ENCODE measurements at regions not wholly inside any gene's neighbourhood (a gene's known extent, or its start where the extent isn't known, plus 50 kb on each side); places are given as distances from the start of the nearest gene placed in this dataset.
"Not testable (repeated sequence)": the region's sequence is repeated elsewhere in the genome, so short reads cannot be mapped to it uniquely, and the experiment has no call there.

DNA sequence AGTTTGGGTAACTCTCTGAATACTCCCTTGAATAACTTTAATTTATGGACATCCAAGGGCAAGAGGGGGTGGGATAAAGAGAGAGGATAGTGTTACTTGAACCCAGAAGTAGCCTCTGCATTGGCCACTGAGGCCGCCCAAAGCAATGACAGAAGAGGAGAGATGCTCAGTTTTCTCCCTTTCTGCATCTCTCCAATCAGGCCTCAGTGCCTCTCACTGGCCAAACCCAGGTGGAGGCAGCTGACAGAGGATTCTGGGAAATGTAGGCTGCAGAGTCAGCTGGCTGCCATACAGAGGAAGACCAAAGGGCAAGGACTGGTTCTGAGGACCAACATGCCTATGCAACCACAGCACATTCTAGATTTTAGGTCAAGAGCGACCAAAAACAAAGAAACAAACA lies 719.4 kb downstream of the MAT2B start:
- DNase-seq, result no peak

DNA sequence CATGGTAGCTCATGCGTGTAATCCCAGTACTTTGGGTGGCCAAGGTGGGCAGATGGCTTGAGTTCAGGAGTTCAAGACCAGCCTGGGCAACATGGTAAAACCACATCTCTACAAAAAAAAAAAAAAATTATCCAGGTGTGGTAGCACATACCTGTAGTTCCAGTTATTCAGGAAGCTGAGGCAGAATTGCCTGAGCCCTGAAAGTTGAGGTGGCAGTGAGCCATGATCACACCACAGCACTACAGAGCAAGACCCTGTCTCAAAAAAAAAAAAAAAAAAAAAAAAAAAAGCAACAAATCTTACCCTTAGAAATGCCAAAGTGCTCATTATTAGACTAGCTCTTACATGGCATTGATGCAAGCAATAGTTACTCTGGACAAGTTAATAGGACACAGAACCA lies 724.9 kb downstream of the MAT2B start:
- DNase-seq, result no peak

DNA sequence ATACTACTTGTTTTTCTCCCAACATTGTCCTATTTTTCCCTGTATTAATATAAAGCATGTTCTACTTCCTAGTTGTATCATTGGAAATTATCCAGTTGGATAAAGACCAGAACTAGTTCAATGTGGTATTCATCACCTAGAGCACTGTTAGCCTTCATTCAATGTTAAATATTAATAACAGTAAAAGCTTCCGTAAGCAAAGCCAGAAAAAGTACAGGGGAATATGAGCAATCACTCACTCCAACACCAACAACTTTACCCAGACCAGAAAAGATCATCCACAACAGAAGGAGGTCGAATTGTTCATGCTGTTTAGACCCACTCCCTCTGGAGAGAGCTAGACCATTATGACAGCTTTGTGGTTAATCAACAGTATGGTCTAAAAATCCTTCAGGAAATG lies 728.4 kb downstream of the MAT2B start:
- DNase-seq, result no peak

DNA sequence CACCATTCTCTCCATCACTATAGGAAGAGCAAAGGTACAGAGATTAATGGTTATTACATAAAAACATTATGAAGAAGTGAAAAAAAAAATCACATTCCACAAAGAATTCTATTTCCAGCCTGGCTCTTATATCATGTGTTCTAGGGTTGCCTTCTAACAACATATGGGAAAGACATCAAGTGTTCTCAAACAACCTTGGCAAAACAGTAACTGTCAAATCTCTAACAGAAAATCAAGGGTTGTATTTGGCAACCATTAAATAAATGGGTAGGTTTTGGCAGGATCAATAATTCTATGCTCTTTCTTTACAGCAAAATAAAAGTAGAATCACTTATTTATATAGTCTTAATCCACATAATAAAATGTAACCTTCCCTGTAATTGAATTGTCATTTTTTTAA lies 728.9 kb downstream of the MAT2B start:
- DNase-seq, result no peak

DNA sequence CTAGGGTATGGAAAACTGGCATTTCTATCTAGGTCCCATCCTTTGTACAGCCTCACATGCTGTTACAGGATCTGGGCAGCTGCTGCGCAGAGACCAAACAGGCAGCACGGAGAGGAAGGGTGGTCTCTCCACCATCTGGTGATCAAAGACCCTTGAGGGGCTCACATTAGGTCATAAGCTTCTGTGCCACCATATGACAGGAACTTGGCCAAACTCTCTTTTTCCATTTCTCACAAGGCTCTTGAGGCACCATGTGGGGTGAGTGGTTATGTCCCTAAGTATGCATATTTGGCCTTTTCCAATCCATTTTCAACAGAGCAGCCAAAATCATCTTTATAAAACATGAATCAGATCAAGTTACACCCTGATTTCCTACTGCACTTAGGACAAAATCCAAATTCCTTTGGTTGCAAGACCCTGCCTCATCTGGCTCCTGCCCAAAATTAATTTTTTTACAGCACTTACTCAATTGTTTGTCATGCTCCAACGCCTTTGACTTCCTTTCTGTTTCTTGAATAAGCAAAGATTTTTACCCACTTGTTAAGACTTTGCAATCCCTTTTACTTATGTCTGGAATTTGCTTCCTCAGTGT lies 730.0 kb downstream of the MAT2B start:
- DNase-seq, result no peak

DNA sequence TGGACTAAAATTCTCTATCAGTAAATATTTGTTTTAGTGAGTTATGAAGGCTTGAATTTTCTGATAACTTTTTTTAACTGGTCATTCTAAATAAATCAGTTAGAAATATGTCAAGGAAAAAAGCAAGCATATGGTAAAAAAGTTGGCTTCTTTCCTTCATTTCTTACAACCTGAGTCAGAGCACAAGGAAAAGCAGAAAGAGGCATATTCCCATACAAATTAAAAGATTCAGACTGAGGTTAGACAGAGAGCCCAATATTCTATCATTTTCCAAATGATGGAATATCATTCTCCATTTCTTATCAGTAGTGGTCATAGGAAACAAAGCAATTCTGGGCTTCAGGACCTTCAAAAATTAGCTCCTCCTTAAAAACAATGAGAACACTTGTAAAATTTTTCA lies 732.1 kb downstream of the MAT2B start:
- DNase-seq, result no peak

DNA sequence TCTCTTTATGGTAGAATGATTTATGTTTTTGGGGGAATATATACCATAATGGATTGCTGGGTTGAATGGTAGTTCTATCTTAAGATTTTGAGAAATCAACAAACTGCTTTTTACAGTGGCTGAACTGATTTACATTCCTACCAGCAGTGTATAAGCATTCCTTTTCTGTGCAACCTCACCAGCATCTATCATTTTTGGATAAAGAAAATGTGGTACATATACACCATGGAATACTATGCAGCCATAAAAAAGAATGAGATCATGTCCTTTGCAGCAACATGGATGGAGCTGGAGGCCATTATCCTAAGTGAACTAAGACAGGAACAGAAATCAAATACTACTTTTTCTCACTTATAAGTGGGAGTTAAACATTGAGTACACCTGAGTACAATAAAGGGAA lies 746.4 kb downstream of the MAT2B start:
- DNase-seq, result not testable (repeated sequence)

DNA sequence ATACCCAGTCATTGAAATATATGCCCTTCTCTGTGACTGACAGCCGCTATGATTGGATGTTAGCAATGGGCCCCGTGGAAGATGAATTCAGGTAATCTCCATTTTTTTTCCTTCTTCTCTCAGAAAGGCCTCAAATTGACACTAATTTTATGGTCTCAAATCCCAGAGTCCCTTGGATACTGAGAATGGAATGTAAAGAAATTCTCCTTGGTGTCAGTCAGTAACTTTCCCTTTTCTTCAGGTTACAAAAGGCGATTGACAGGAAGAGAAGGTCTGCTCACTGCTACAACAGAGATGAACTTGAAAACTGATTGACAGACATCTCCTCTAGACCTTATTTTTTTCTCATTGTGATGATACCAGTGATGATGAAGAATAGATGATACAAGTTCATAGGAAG lies 748.3 kb downstream of the MAT2B start:
- DNase-seq, result no peak

DNA sequence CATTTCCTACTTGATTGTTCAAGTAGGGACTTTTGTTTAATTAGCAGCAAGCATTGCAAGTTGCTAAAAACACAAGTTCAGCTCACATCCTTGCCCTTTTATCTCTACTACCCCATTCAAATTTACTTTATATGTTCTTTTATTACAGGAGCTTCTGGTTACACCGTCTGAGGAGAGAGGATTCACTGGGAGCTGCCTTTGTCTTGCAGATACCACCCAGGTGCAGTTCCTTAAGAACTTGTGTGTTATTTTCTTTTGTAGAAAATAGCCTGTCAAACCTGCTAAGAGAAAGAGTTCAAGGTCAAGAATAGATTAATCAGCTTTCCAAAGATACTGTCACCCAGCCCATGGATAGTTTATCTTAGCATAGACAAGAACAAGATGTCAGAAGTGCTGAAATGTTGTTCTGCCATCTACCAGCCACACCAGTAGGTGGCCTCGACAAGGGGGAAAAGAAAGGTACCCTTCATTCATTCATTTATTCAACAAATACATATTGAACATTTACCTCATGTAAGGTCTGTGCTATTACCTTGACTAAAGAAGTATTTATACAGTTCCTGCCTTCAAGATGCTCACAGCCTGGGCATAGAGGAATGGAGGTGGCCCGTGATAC lies 750.3 kb downstream of the MAT2B start:
- DNase-seq, result no peak

DNA sequence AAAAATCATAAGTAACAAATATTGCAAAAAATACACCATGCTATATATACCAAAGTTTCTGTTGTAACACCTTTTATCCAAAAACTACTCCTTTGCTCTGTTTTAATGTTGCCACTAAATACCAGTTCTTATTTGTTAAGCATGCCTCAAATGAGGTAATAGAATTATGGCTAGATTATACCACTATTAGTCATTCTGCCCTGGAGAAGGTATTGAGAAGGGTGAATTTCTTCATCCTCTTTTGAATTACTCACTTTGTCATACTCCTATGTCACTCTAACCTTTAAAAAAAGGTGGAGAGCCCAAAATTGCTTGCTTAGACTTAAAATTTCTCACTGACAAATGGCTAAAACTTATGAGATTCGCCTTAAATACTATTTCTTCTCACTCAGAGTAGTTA lies 750.9 kb downstream of the MAT2B start:
- no peak for DNase-seq

DNA sequence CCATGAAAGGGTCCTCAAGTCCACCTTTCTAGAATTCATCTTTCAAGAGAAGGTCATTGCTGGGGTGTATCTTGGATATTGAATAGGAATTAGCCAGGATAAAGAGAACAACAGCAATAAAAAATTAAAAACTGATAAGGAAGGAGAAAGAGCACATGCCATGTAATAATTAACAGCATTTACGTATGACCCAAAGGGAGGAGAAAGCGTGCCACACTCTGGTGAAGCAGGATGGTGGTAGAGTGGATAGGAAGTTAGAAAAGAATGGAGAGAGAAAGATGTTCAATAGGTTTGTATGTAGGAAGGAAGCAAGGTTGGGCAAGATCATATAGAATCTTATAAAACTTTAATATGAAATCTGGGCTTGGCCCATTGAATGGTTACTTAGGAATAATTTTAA lies 751.5 kb downstream of the MAT2B start:
- no peak for DNase-seq

DNA sequence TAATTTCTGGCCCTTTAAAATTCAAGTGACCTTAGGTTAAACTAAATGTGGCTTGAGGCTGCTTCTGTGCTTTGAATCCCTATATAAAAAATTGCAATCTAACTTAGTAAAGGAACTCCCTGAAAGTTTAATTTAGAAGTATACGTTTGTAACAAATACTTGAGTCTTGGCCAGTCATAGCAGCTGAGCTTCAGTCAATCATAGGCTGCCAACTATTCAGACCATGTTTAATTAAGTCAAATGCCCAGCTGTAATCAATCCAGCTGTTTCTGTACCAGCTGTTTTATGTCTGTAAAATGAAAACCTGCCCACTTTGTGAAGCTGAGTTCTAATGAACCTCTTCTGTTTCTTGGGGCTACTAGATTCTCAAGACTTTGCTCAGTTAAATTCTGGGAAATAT lies 760.1 kb downstream of the MAT2B start:
- DNase-seq, result no peak

DNA sequence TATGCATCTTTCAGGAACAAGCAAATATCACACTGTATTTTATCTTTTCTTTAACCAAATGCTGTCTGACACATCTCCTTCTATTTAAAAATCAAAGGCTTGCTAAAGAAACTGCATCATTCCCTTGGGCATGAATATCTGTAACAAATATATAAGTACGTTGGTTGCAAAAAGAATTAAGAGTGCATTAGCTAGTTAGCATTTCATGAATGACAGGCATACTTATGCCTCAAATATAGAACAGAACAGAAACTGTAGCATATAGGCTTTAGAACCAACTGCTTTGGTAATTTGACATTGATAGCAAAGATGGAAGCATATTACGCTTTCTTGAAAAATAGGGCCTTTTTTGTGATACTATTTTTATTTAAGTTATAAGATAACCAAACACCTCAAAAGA lies 761.2 kb downstream of the MAT2B start:
- DNase-seq, result no peak

DNA sequence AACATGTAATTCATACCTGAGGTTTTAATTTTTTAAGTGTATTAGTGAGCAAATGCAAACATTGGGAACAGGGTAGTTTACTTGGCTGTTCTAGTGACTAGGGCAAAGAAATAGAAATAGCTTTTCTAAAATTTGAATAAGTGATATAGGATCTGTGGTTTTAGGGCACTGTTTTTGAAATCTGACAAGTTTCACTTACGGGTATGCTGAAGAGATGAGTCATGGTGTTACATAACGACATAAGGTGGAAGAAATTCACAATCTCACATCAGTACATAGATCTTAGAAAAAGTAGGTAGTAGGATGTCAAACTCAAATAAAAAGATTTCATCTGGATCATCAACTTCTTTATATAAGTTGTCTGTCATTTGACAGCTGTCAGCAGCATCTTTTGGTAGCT lies 772.3 kb downstream of the MAT2B start:
- DNase-seq, result no peak

DNA sequence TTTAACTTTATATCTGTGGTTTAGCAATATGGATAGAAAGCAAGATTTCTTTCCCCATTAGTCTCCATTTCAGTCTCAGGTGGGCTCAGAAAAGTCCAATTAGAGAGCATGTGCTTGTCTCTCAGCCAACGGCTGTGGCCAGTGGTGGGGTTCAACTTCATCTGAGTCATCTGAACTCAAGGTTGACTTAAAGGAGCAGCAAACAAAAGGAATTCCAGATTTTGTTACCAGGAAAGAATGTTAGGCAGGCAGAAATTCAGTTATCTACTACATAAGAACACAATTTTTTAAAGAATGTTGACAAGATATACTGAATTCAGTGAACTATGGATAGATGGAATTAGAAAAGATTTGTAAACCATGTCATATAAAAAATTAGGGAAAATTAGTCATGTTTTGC lies 784.1 kb downstream of the MAT2B start:
- DNase-seq, result no peak

DNA sequence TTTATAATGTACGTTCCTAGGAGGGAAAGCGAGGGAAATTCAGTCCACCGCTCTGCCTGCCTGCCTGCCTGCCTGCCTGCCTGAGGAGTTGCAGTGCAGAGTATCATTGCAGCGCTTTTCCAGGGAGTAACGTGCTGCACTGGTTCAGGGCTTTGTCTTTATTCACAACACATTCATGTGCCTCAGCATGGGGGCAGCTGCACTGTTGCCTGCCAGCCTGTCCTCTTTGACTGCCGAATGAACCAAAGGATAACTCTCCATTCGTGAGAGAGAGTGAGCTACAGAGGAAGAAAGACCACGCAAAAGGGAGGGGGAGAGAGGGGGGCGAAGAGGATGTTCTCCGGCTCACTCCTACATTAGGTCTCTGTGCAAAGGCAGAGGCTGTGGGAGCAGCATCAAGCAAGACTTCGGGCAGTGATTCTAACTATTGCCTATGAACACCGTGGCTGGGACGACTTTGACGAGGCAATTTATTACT lies 791.2 kb downstream of the MAT2B start:
- DNase-seq, result no peak

DNA sequence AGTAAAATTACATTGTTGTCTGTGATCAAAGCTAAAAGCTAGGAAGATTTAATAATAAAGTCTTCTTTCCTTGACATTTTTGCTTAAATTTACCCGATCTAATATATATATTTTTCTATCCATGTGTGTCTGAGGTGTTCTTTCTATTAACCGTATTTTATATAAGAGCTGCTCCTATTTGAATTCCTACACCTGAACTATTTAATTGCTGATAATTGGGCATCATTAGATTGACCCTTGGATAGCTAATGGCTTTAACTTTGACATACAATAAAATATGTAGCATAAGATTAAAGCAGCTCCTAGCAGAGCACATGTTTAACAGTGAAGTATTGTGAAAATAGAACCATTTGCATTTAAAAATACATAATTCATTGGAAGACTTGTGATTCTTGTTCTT lies 792.7 kb downstream of the MAT2B start:
- DNase-seq, result no peak

DNA sequence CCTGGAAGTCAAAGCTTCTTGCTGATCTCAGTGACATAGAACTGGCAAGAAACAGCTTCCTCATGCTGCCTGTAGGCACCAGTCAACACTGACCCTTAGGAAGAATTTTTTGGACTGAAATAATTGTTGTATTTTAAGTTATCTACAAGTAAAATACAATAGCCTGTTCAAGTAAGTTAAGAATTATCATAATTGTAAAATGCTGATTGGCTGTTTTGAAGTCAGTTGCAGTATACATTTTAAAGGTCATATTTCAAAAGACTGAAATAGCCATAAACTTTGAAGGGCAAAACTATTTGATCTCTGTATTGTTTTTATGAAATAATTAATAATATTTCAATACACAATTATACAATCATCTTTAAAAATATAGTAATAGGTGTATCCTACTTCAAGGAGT lies 794.9 kb downstream of the MAT2B start:
- DNase-seq, result no peak

DNA sequence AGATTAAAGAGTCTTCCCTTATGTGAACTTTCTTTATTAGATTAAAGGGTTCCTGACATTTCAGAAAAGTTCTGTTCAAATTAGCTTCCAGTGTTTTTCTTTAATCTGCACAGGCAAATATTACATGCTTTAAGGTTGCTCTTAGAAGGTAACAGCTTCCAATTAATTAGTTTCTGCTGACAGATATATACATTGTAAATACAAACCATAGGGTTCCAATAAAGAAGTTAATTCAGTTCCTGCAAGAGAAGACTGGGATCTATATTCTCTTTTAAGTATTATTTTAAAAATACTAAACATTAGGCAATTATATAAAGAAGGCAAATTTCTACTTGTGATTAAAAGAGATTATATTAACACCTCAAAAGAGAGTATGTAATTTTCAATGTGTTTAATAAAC lies 795.7 kb downstream of the MAT2B start:
- no peak for DNase-seq

DNA sequence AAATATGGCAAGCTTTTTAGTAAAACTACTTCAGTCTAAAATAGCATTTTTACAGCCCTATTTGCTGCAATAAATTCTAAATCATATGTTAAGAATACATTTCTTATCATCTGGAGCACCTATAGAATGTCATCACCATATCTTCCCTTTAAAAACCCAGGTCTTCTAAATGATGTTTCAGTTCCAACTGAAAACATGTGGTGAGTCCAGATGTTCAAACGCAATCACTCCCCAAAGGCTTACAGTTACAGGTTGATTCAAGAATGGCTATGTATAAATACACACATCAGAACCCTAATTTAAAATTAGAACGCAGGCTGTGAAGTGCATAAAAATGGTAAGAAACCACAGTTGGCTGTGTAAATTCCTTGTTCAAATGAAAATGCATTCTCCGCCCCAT lies 796.3 kb downstream of the MAT2B start:
- no peak for DNase-seq

DNA sequence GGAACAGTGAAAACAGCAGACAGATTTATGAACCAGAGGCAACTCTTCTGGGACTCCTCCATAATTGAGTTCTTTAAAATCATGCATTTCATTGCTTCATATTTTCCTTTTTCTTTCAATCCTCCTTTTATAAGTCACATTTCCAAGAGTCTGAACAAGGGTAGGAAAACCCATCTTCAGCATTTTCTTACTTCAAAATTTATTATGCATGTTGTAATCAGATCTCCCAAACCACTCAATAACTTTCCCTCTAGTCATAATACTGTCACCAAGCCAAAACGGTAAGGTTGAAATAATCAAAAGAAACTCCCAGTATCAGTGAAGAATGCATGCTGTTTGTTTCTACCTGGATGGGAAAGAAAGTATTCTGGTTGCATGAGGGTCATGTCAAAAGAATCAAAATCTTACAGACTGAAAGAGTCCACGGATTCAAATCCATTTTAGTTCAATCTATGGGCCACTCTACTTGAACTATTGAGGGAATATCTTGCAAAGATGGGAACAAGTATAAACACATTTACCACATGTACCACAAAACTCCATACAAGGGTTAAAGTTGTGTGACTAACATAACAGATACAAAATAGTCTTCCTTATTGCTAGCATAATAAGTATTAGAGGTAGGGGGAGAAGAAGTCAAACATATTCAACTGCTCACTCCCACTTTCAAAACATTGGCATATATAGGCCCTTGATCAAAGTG lies 797.3 kb downstream of the MAT2B start:
- DNase-seq, result no peak

DNA sequence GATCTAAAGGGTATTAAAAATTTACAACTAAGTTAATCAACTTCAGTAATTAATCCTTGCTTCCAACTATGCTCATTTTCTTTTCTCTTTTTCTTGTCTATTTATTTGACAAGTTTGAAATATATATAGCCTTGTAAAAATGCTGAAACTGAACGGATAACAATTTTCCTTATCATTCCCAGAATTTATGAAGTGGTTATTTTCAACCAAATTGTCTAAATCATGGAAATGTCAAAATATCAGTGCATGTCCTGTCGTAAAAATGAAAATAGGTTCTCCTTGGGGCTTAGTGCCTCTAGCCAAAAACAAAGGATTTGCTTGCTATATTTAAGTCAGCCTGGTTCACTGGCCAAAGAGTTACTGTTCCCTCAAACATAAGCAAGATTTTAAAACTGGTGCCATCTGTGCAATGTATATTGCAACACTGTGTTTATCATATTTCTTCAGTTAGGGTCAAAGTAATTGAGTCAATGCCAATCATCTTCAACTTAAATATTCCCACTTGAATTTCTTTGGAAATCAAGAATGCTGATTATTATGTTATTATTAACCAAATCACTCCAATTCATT lies 798.3 kb downstream of the MAT2B start:
- DNase-seq, result no peak

DNA sequence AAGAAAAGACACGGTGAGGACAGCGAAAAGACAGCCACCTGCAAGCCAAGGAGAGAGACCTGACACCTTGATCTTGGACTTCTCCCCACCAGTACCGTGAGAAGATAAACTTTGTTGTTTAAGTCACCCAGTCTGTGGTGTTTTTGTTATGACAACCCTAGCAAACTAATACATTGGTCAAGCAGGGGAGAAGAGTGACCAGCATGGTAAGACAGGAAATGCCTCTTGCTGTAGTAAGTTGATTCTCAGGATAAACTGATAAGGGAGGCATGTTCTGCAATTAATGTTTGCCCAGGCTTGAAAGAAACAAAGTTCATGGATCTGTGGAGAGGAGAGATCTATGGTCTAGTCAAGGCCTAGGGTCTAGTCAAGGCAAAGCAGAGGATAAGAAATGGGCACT lies 801.2 kb downstream of the MAT2B start:
- no peak for DNase-seq

DNA sequence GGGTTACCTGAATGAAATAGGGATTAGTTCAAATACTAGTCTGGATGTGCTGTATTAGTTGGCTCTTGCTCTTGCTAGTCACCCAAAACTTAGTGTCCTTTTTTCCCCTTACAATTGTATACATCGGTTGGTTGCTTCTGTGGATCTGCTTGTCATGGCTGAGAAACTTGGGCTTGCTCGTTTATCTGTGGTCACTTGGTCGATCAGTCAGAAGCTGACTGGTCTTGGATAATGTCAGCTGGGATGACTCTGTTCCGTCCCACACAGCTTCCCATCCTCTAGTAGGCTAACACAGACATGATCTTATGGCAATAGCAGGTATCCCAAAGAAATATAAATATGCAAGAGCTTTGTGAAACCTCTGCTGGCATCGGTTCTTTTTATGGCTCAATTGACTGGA lies 807.4 kb downstream of the MAT2B start:
- DNase-seq, result no peak

Measured in activated CD4-positive, alpha-beta T cell treated with anti-CD3 and anti-CD28 coated beads, Interleukin-10, Interleukin-2, amounts not matched to agents 100 ng/mL and 50 ng/mL, durations not matched to agents 16 hours and 8 hours (primary cell).